Neuronal stem cell (in vitro differentiated cells): ENCODE measurements at regions not wholly inside any gene's neighbourhood (a gene's known extent, or its start where the extent isn't known, plus 50 kb on each side); places are given as distances from the start of the nearest gene placed in this dataset.
"Not testable (repeated sequence)": the region's sequence is repeated elsewhere in the genome, so short reads cannot be mapped to it uniquely, and the experiment has no call there.

Experiments
- DNase-seq: peaks from one replicate; pipeline ENCODE4 v3.0.0-alpha.2; 2013; ENCODE audit warnings: low spot score
- H2AFZ ChIP-seq: one replicate; pipeline ENCODE4 v1.6.1; 2013; ENCODE audit warnings: mild to moderate bottlenecking, low read length, inconsistent platforms
- H2AK5ac ChIP-seq: 2 replicates; pipeline ENCODE4 v1.6.1; 2013; ENCODE audit warnings: low read depth, mild to moderate bottlenecking, inconsistent platforms, low read length, moderate library complexity, mixed read lengths
- H2BK120ac ChIP-seq: 2 replicates; pipeline ENCODE4 v1.6.1; 2013; ENCODE audit warnings: low read depth, mild to moderate bottlenecking, inconsistent platforms, low read length, moderate library complexity, mixed read lengths
- H2BK12ac ChIP-seq: one replicate; pipeline ENCODE4 v1.6.1; 2013; ENCODE audit warnings: low read length, inconsistent platforms
- H2BK15ac ChIP-seq: 2 replicates; pipeline ENCODE4 v1.6.1; 2013; ENCODE audit warnings: mild to moderate bottlenecking, low read length, inconsistent platforms, mixed read lengths
- H2BK5ac ChIP-seq: one replicate; pipeline ENCODE4 v1.6.1; 2013; ENCODE audit warnings: inconsistent platforms, mild to moderate bottlenecking, low read length, moderate library complexity
- H3K14ac ChIP-seq: one replicate; pipeline ENCODE4 v1.6.1; 2013; ENCODE audit warnings: low read length, inconsistent platforms
- H3K18ac ChIP-seq: 2 replicates; pipeline ENCODE4 v1.6.1; 2013; ENCODE audit warnings: low read length, inconsistent platforms
- H3K23ac ChIP-seq: 2 replicates; pipeline ENCODE4 v1.6.1; 2013; ENCODE audit warnings: low read depth, mild to moderate bottlenecking, mixed read lengths, low read length, inconsistent platforms; ENCODE audit not compliant: poor library complexity
- H3K27ac ChIP-seq: replicated peaks from 3 replicates; pipeline ENCODE4 v1.5.1; 2013; ENCODE audit warnings: low read length, inconsistent platforms
- H3K27me3 ChIP-seq, 3 experiments: 2 replicates each; pipeline ENCODE4 v1.6.1; 2013; ENCODE audit warnings: low read length in 3 of 3, mild to moderate bottlenecking in 2 of 3, inconsistent platforms in 1 of 3, low read depth in 1 of 3, mixed read lengths in 1 of 3, moderate library complexity in 1 of 3; ENCODE audit not compliant: control insufficient read depth in 3 of 3, insufficient read depth in 3 of 3
- H3K36me3 ChIP-seq, 2 donors: replicated peaks in 1 of 2; 2 replicates each; pipeline ENCODE4 v1.6.1; 2013; ENCODE audit warnings: low read length in 2 of 2; ENCODE audit not compliant: control insufficient read depth in 2 of 2, insufficient read depth in 2 of 2
- H3K4ac ChIP-seq: 2 replicates; pipeline ENCODE4 v1.6.1; 2013; ENCODE audit warnings: inconsistent platforms, mild to moderate bottlenecking, low read length, moderate library complexity
- H3K4me1 ChIP-seq, 2 donors: 1 replicate in 1 of 2; 2 replicates in 1 of 2; pipeline ENCODE4 v1.6.1; 2013; ENCODE audit warnings: low read length in 2 of 2, low read depth in 1 of 2; ENCODE audit not compliant: control insufficient read depth in 2 of 2, insufficient read depth in 1 of 2
- H3K4me2 ChIP-seq: one replicate; pipeline ENCODE4 v1.6.1; 2013; ENCODE audit warnings: mild to moderate bottlenecking, low read length, inconsistent platforms; ENCODE audit not compliant: insufficient read depth, poor library complexity, severe bottlenecking
- H3K4me3 ChIP-seq, 2 donors: 2 replicates each; pipeline ENCODE4 v1.5.1; 2013; ENCODE audit warnings: low read length in 2 of 2, mild to moderate bottlenecking in 2 of 2, inconsistent platforms in 1 of 2, moderate library complexity in 1 of 2
- H3K79me1 ChIP-seq: one replicate; pipeline ENCODE4 v1.6.1; 2013; ENCODE audit warnings: low read depth, mild to moderate bottlenecking, inconsistent platforms, low read length, moderate library complexity
- H3K9ac ChIP-seq: one replicate; pipeline ENCODE4 v1.6.1; 2013; ENCODE audit warnings: mild to moderate bottlenecking, low read depth, low read length, inconsistent platforms; ENCODE audit not compliant: poor library complexity
- H3K9me3 ChIP-seq, 2 donors: replicated peaks in 1 of 2; 2 replicates each; pipeline versions ENCODE3 to v1.6.1; 2013; ENCODE audit warnings: low read length in 2 of 2, mild to moderate bottlenecking in 2 of 2, inconsistent platforms in 1 of 2, low read depth in 1 of 2, mixed read lengths in 1 of 2, moderate library complexity in 1 of 2; ENCODE audit not compliant: control insufficient read depth in 2 of 2, insufficient read depth in 1 of 2
- H4K8ac ChIP-seq: one replicate; pipeline ENCODE4 v1.6.1; 2013; ENCODE audit warnings: low read depth, mild to moderate bottlenecking, inconsistent platforms, low read length, moderate library complexity
- H4K91ac ChIP-seq: one replicate; pipeline ENCODE4 v1.6.1; 2013; ENCODE audit warnings: low read length, low read depth, mild to moderate bottlenecking, inconsistent platforms; ENCODE audit not compliant: poor library complexity
- WGBS, 2 donors: extraction: QIAGEN DNeasy Blood & Tissue Kit; methylation state at CpG; one replicate each; pipeline ENCODE4 v1.1.7; 2013; ENCODE audit warnings: missing lambda C conversion rate in 2 of 2, mixed read lengths in 1 of 2; ENCODE audit not compliant: insufficient read length in 2 of 2, insufficient replicate concordance in 1 of 2; ENCODE audit errors: extremely low coverage in 2 of 2; 5-methylcytosine and 5-hydroxymethylcytosine counted together

- no peak overlapping the region for H3K4ac ChIP-seq
- H2BK120ac ChIP-seq = no peak overlapping the region
- H3K27ac ChIP-seq = no peak overlapping the region
- H3K14ac ChIP-seq = no peak overlapping the region
- H3K4me2 ChIP-seq = no peak overlapping the region
- no peaks in the 10 kb centered on the region for H3K36me3 ChIP-seq
- no peak overlapping the region for H3K4me3 ChIP-seq
- peaks cover 0 to 1% of the 10 kb centered on the region in 2 donors for H3K4me1 ChIP-seq
- H3K79me1 ChIP-seq = no peaks in the 10 kb centered on the region
- no peak overlapping the region for H2AK5ac ChIP-seq
- no peak overlapping the region for H3K23ac ChIP-seq
- no peak overlapping the region for H3K9ac ChIP-seq
- H2BK5ac ChIP-seq = no peak overlapping the region
- H2AFZ ChIP-seq = no peak overlapping the region
- H3K18ac ChIP-seq = no peak overlapping the region
- no peaks in the 10 kb centered on the region for H3K27me3 ChIP-seq
- DNase-seq = no peak
- no peak overlapping the region for H2BK12ac ChIP-seq
- no peak overlapping the region for H4K8ac ChIP-seq
- no peak overlapping the region for H2BK15ac ChIP-seq
- no CpG with 5 or more reads among the region's 4 CpGs for WGBS, 2 donors
- H4K91ac ChIP-seq = no peak overlapping the region
- H3K9me3 ChIP-seq = peaks cover 0 to 4% of the 10 kb centered on the region in 2 donors
Observed at GRCh38 chr2:147416099-147416498, 428.7 kb upstream of the ACVR2A start.

GRCh38 chr2:147414656-147415055, 430.2 kb upstream of the ACVR2A start:
- H4K8ac ChIP-seq, H2AK5ac ChIP-seq, H3K14ac ChIP-seq, H3K4me2 ChIP-seq, H4K91ac ChIP-seq, H3K9me3 ChIP-seq, H3K9ac ChIP-seq, DNase-seq, H2AFZ ChIP-seq, H3K79me1 ChIP-seq, H3K36me3 ChIP-seq, H2BK5ac ChIP-seq, H3K27ac ChIP-seq, H3K4me1 ChIP-seq, H2BK15ac ChIP-seq, H3K4ac ChIP-seq, H3K4me3 ChIP-seq, H3K27me3 ChIP-seq, H3K18ac ChIP-seq, H3K23ac ChIP-seq, H2BK120ac ChIP-seq, H2BK12ac ChIP-seq: not testable (repeated sequence)
- no CpG with 5 or more reads among the region's 1 CpG for WGBS, 2 donors

- no peak overlapping the region for H2BK15ac ChIP-seq
- H2AFZ ChIP-seq = no peak overlapping the region
- H3K4me3 ChIP-seq = no peak overlapping the region
- no peak overlapping the region for H3K14ac ChIP-seq
- H3K4ac ChIP-seq = no peak overlapping the region
- H2AK5ac ChIP-seq = no peak overlapping the region
- no peaks in the 10 kb centered on the region for H3K36me3 ChIP-seq
- H3K18ac ChIP-seq = no peak overlapping the region
- no peak overlapping the region for H4K91ac ChIP-seq
- no peak overlapping the region for H4K8ac ChIP-seq
- H2BK120ac ChIP-seq = no peak overlapping the region
- H3K27ac ChIP-seq = no peak overlapping the region
- H3K4me1 ChIP-seq = no peaks in the 10 kb centered on the region
- H3K79me1 ChIP-seq = no peaks in the 10 kb centered on the region
- H2BK5ac ChIP-seq = no peak overlapping the region
- WGBS, 2 donors = no CpG with 5 or more reads among the region's 2 CpGs
- H3K4me2 ChIP-seq = no peak overlapping the region
- no peaks in the 10 kb centered on the region for H3K9me3 ChIP-seq
- no peak overlapping the region for H3K9ac ChIP-seq
- H3K23ac ChIP-seq = no peak overlapping the region
- H2BK12ac ChIP-seq = no peak overlapping the region
- H3K27me3 ChIP-seq = no peaks in the 10 kb centered on the region
- DNase-seq = no peak
Observed at GRCh38 chr2:147408357-147408756, 436.5 kb upstream of the ACVR2A start.

- no peaks in the 10 kb centered on the region for H3K27me3 ChIP-seq
- no peak overlapping the region for H2BK120ac ChIP-seq
- no peak overlapping the region for H2BK5ac ChIP-seq
- WGBS, 2 donors = no CpG with 5 or more reads among the region's 1 CpG
- H3K9ac ChIP-seq = no peak overlapping the region
- no peaks in the 10 kb centered on the region for H3K79me1 ChIP-seq
- H3K4ac ChIP-seq = no peak overlapping the region
- H2AK5ac ChIP-seq = no peak overlapping the region
- no peak overlapping the region for H2AFZ ChIP-seq
- no peak overlapping the region for H2BK12ac ChIP-seq
- no peak overlapping the region for H3K4me3 ChIP-seq
- no peaks in the 10 kb centered on the region for H3K4me1 ChIP-seq
- H3K23ac ChIP-seq = no peak overlapping the region
- no peak overlapping the region for H3K27ac ChIP-seq
- H4K91ac ChIP-seq = no peak overlapping the region
- no peak overlapping the region for H3K4me2 ChIP-seq
- H3K36me3 ChIP-seq = no peaks in the 10 kb centered on the region
- H2BK15ac ChIP-seq = no peak overlapping the region
- DNase-seq = no peak
- no peaks in the 10 kb centered on the region for H3K9me3 ChIP-seq
- no peak overlapping the region for H3K18ac ChIP-seq
- no peak overlapping the region for H3K14ac ChIP-seq
- H4K8ac ChIP-seq = no peak overlapping the region
Observed at GRCh38 chr2:147405651-147406050, 439.2 kb upstream of the ACVR2A start.
